ENCODE measurements at regions not wholly inside any gene's neighbourhood (a gene's known extent, or its start where the extent isn't known, plus 50 kb on each side); places are given as distances from the start of the nearest gene placed in this dataset.

- DNase-seq: no peak
Measured at GRCh38 chr16:51407921-51408320, 256.9 kb upstream of the SALL1 start.

- DNase-seq: no peak
Measured at GRCh38 chr16:51407199-51407598, 256.1 kb upstream of the SALL1 start.

- DNase-seq: no peak
Measured at GRCh38 chr16:51405361-51405760, 254.3 kb upstream of the SALL1 start.

GRCh38 chr16:51404386-51404785, 253.3 kb upstream of the SALL1 start:
- DNase-seq: no peak

- no peak for DNase-seq
Measured at GRCh38 chr16:51402785-51403184, 251.7 kb upstream of the SALL1 start.

- DNase-seq: no peak
Measured at GRCh38 chr16:51402298-51402697, 251.2 kb upstream of the SALL1 start.

GRCh38 chr16:51401673-51402072, 250.6 kb upstream of the SALL1 start:
- DNase-seq: no peak

- no peak for DNase-seq
Measured at GRCh38 chr16:51399908-51400670, 249.0 kb upstream of the SALL1 start.

GRCh38 chr16:51394421-51394820, 243.4 kb upstream of the SALL1 start:
- DNase-seq: no peak

- DNase-seq: peak; percentile 24
Measured at GRCh38 chr16:51393381-51394005, 242.4 kb upstream of the SALL1 start.

GRCh38 chr16:51392521-51393187, 241.6 kb upstream of the SALL1 start:
- DNase-seq: peak; percentile 89

- no peak for DNase-seq
Measured at GRCh38 chr16:51391798-51392511, 240.9 kb upstream of the SALL1 start.

- DNase-seq: no peak
Measured at GRCh38 chr16:51390877-51391276, 239.8 kb upstream of the SALL1 start.

- DNase-seq: no peak
Measured at GRCh38 chr16:51389881-51390280, 238.8 kb upstream of the SALL1 start.

GRCh38 chr16:51388516-51388951, 237.5 kb upstream of the SALL1 start:
- no peak for DNase-seq

GRCh38 chr16:51383909-51384308, 232.8 kb upstream of the SALL1 start:
- no peak for DNase-seq

- DNase-seq: no peak
Measured at GRCh38 chr16:51382940-51383339, 231.9 kb upstream of the SALL1 start.

- DNase-seq: peak; percentile 6
Measured at GRCh38 chr16:51382211-51382610, 231.1 kb upstream of the SALL1 start.

- DNase-seq: no peak
Measured at GRCh38 chr16:51376080-51376479, 225.0 kb upstream of the SALL1 start.

GRCh38 chr16:51374790-51375189, 223.7 kb upstream of the SALL1 start:
- DNase-seq: no peak

GRCh38 chr16:51374346-51374745, 223.3 kb upstream of the SALL1 start:
- DNase-seq: peak; percentile 89

- no peak for DNase-seq
Measured at GRCh38 chr16:51365715-51366114, 214.6 kb upstream of the SALL1 start.

Measured in fibroblast of skin of right quadriceps (primary cell).